ENCODE measurements at regions not wholly inside any gene's neighbourhood (a gene's known extent, or its start where the extent isn't known, plus 50 kb on each side); places are given as distances from the start of the nearest gene placed in this dataset.

DNA sequence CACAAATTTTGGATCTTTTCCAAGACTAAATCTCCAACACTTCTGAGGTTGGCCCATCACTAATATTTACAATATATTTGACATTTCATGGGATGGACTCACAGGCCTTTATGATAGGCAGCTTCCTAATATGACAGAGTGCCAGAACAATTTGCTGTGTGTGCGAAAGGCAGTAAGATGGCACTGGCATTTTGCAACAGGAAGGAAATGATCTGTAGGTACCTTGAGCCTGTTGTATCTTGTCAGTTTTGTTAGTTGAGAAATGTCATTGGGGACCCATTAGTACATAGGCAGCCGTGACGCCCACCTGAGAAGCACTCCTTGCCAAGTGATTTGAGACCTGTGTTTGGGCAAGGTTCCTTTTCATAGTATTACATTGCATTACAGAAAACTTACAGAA lies 153.4 kb upstream of the HEY2 start:
- no peak overlapping the region for H2BK12ac ChIP-seq (ENCODE audit: low read depth, low read length)
- no peak overlapping the region for H4K8ac ChIP-seq (ENCODE audit: extremely low read depth, insufficient read depth, low read length)
- CTCF ChIA-PET (ENCODE audit: partially characterized antibody) = no interaction called here
- H4K5ac ChIP-seq (ENCODE audit: insufficient read length, low read depth, low read length) = no peak overlapping the region
- H3K4me2 ChIP-seq (ENCODE audit: insufficient read depth in 1 of 2, low read depth in 2 of 2, low read length in 2 of 2) = no peak overlapping the region
- no peaks in the 10 kb centered on the region for H3K9me3 ChIP-seq (ENCODE audit: insufficient read depth in 2 of 2, low read depth in 1 of 2, low read length in 1 of 2)
- no peak overlapping the region for H3K27ac ChIP-seq (ENCODE audit: low read depth, low read length)
- POLR2A ChIA-PET (ENCODE audit: partially characterized antibody) = no interaction called here
- H3K23ac ChIP-seq (ENCODE audit: insufficient read length) = no peak overlapping the region
- no peak overlapping the region for H2AK5ac ChIP-seq (ENCODE audit: low read depth, low read length)
- no peaks in the 10 kb centered on the region for H3K27me3 ChIP-seq (replicated peaks in 1 of 4; ENCODE audit: control insufficient read depth in 3 of 4, extremely low read depth in 1 of 4, insufficient read depth in 3 of 4, low read length in 3 of 4)
- no peak overlapping the region for H3K14ac ChIP-seq (ENCODE audit: insufficient read length)
- 79% methylated on average over 3 of the region's 3 CpGs; no CpG with 5 or more reads in 1 of the 2 experiments for WGBS, 2 experiments (ENCODE audit: extremely low coverage in 1 of 2, insufficient coverage in 1 of 2, insufficient read length in 1 of 2, insufficient replicate concordance in 2 of 2, low coverage in 1 of 2, low lambda C conversion rate in 2 of 2, missing lambda C conversion rate in 1 of 2)
- H3K79me2 ChIP-seq (ENCODE audit: control insufficient read depth in 1 of 2, insufficient read depth in 2 of 2, low read length in 2 of 2) = no peaks in the 10 kb centered on the region
- H2BK120ac ChIP-seq (replicated peaks; ENCODE audit: low read depth, low read length) = no peak overlapping the region
- no peak overlapping the region for H2BK5ac ChIP-seq (ENCODE audit: low read depth, low read length)
- no peaks in the 10 kb centered on the region for H3K36me3 ChIP-seq (ENCODE audit: control insufficient read depth in 2 of 4, insufficient read depth in 4 of 4, low read length in 3 of 4)
- no peak overlapping the region for H3K4ac ChIP-seq (replicated peaks; ENCODE audit: insufficient read length, low read depth, low read length)
- no peaks in the 10 kb centered on the region for H3K23me2 ChIP-seq (ENCODE audit: low read depth, low read length)
- H3K18ac ChIP-seq (ENCODE audit: extremely low read depth, low read length) = no peak overlapping the region
- no peak overlapping the region; a peak in 1 of 7 replicates for H3K9ac ChIP-seq (replicated peaks in 1 of 4; ENCODE audit: extremely low read depth in 1 of 4, low read depth in 3 of 4, low read length in 3 of 4)
- H2BK20ac ChIP-seq (ENCODE audit: low read length) = no peak overlapping the region
- FAIRE-seq (no peak), DNase-seq (ENCODE audit: low read depth in 1 of 2, low spot score in 2 of 2) (no peak)
- H3K4me3 ChIP-seq (ENCODE audit: extremely low read depth in 1 of 4, insufficient read depth in 2 of 4, low read depth in 3 of 4, low read length in 4 of 4) = no peak overlapping the region
- no peak overlapping the region for H4K91ac ChIP-seq (replicated peaks; ENCODE audit: insufficient read length, low read length)
- H4K20me1 ChIP-seq (replicated peaks in 1 of 2; ENCODE audit: control insufficient read depth in 1 of 2, insufficient read depth in 2 of 2, low read length in 2 of 2) = no peaks in the 10 kb centered on the region
- no peaks in the 10 kb centered on the region for H3K79me1 ChIP-seq (ENCODE audit: low read depth, low read length)
- H3K56ac ChIP-seq (replicated peaks; ENCODE audit: insufficient read length, low read depth, low read length) = no peak overlapping the region
- peaks cover 0 to 4% (median 1%) of the 10 kb centered on the region in 4 experiments; a peak in 2 of 7 replicates for H3K4me1 ChIP-seq (replicated peaks in 1 of 4; ENCODE audit: control insufficient read depth in 3 of 4, insufficient read depth in 4 of 4, low read length in 3 of 4)
- H2BK15ac ChIP-seq (ENCODE audit: low read length) = no peak overlapping the region
- H2AFZ ChIP-seq (ENCODE audit: low read length) = no peak overlapping the region
- TF ChIP-seq CTBP2 (IDR thresholded peaks at IDR 0.05; ENCODE audit: borderline replicate concordance, insufficient read depth, insufficient read length, low read length) (no peak), MAFK (IDR thresholded peaks at IDR 0.05; ENCODE audit: low read depth, low read length) (no peak), EGR1 (IDR thresholded peaks at IDR 0.05; ENCODE audit: borderline replicate concordance, low read depth, low read length) (no peak), TCF12 (IDR thresholded peaks at IDR 0.05; ENCODE audit: low read depth, low read length) (no peak)

Data from H1 (cell line).